ENCODE measurements at regions not wholly inside any gene's neighbourhood (a gene's known extent, or its start where the extent isn't known, plus 50 kb on each side); places are given as distances from the start of the nearest gene placed in this dataset.
"Not testable (repeated sequence)": the region's sequence is repeated elsewhere in the genome, so short reads cannot be mapped to it uniquely, and the experiment has no call there.

GRCh38 chr5:163889369-163889768 is 383.9 kb downstream of the MAT2B start:
- no peaks in the 10 kb centered on the region for H3K4me1 ChIP-seq (ENCODE audit: control insufficient read depth in 2 of 2, insufficient read depth in 2 of 2, low read length in 2 of 2)
- no peaks in the 10 kb centered on the region for H3K9me3 ChIP-seq (ENCODE audit: control insufficient read depth in 2 of 2, low read length in 2 of 2)
- H3K9ac ChIP-seq (ENCODE audit: low read depth in 1 of 2, low read length in 2 of 2): no peak overlapping the region
- H3K36me3 ChIP-seq (ENCODE audit: control insufficient read depth in 2 of 2, insufficient read depth in 2 of 2, low read length in 2 of 2): no peaks in the 10 kb centered on the region
- H3K4me3 ChIP-seq (ENCODE audit: low read length in 2 of 2): no peak overlapping the region
- no peaks in the 10 kb centered on the region for H3K27me3 ChIP-seq (ENCODE audit: control insufficient read depth in 2 of 2, insufficient read depth in 2 of 2, low read length in 2 of 2)
- no peak overlapping the region for H3K27ac ChIP-seq (ENCODE audit: low read depth in 2 of 2, low read length in 2 of 2)

- no peak overlapping the region for H3K9ac ChIP-seq (ENCODE audit: low read depth in 1 of 2, low read length in 2 of 2)
- no peaks in the 10 kb centered on the region for H3K27me3 ChIP-seq (ENCODE audit: control insufficient read depth in 2 of 2, insufficient read depth in 2 of 2, low read length in 2 of 2)
- no peak overlapping the region for H3K4me3 ChIP-seq (ENCODE audit: low read length in 2 of 2)
- no peaks in the 10 kb centered on the region for H3K36me3 ChIP-seq (ENCODE audit: control insufficient read depth in 2 of 2, insufficient read depth in 2 of 2, low read length in 2 of 2)
- no peak overlapping the region for H3K27ac ChIP-seq (ENCODE audit: low read depth in 2 of 2, low read length in 2 of 2)
- no peaks in the 10 kb centered on the region for H3K9me3 ChIP-seq (ENCODE audit: control insufficient read depth in 2 of 2, low read length in 2 of 2)
- H3K4me1 ChIP-seq (ENCODE audit: control insufficient read depth in 2 of 2, insufficient read depth in 2 of 2, low read length in 2 of 2): no peaks in the 10 kb centered on the region
These were observed 384.8 kb downstream of the MAT2B start for GRCh38 chr5:163890261-163890660.

GRCh38 chr5:163893281-163893680 is 387.9 kb downstream of the MAT2B start:
- H3K4me1 ChIP-seq (ENCODE audit: control insufficient read depth in 2 of 2, insufficient read depth in 2 of 2, low read length in 2 of 2): no peaks in the 10 kb centered on the region
- H3K4me3 ChIP-seq (ENCODE audit: low read length in 2 of 2): no peak overlapping the region
- no peaks in the 10 kb centered on the region for H3K9me3 ChIP-seq (ENCODE audit: control insufficient read depth in 2 of 2, low read length in 2 of 2)
- H3K36me3 ChIP-seq (ENCODE audit: control insufficient read depth in 2 of 2, insufficient read depth in 2 of 2, low read length in 2 of 2): no peaks in the 10 kb centered on the region
- H3K9ac ChIP-seq (ENCODE audit: low read depth in 1 of 2, low read length in 2 of 2): no peak overlapping the region
- no peaks in the 10 kb centered on the region for H3K27me3 ChIP-seq (ENCODE audit: control insufficient read depth in 2 of 2, insufficient read depth in 2 of 2, low read length in 2 of 2)
- H3K27ac ChIP-seq (ENCODE audit: low read depth in 2 of 2, low read length in 2 of 2): no peak overlapping the region

- no peaks in the 10 kb centered on the region for H3K27me3 ChIP-seq (ENCODE audit: control insufficient read depth in 2 of 2, insufficient read depth in 2 of 2, low read length in 2 of 2)
These were observed 389.2 kb downstream of the MAT2B start for GRCh38 chr5:163894645-163895044.

GRCh38 chr5:163898873-163899272 is 393.5 kb downstream of the MAT2B start:
- Histone ChIP-seq H3K36me3 (ENCODE audit: control insufficient read depth in 2 of 2, insufficient read depth in 2 of 2, low read length in 2 of 2) (no peaks in the 10 kb centered on the region), H3K4me1 (ENCODE audit: control insufficient read depth in 2 of 2, insufficient read depth in 2 of 2, low read length in 2 of 2) (no peaks in the 10 kb centered on the region), H3K9ac (ENCODE audit: low read depth in 1 of 2, low read length in 2 of 2) (no peak overlapping the region), H3K27me3 (ENCODE audit: control insufficient read depth in 2 of 2, insufficient read depth in 2 of 2, low read length in 2 of 2) (no peaks in the 10 kb centered on the region), H3K4me3 (ENCODE audit: low read length in 2 of 2) (no peak overlapping the region), H3K27ac (ENCODE audit: low read depth in 2 of 2, low read length in 2 of 2) (no peak overlapping the region), H3K9me3 (ENCODE audit: control insufficient read depth in 2 of 2, low read length in 2 of 2) (no peaks in the 10 kb centered on the region)

More at GRCh38 chr5:163894645-163895044, 389.2 kb downstream of the MAT2B start:
- Histone ChIP-seq H3K4me3 (ENCODE audit: low read length in 2 of 2) (no peak overlapping the region), H3K36me3 (ENCODE audit: control insufficient read depth in 2 of 2, insufficient read depth in 2 of 2, low read length in 2 of 2) (no peaks in the 10 kb centered on the region), H3K4me1 (ENCODE audit: control insufficient read depth in 2 of 2, insufficient read depth in 2 of 2, low read length in 2 of 2) (no peaks in the 10 kb centered on the region), H3K9ac (ENCODE audit: low read depth in 1 of 2, low read length in 2 of 2) (no peak overlapping the region), H3K9me3 (ENCODE audit: control insufficient read depth in 2 of 2, low read length in 2 of 2) (no peaks in the 10 kb centered on the region), H3K27ac (ENCODE audit: low read depth in 2 of 2, low read length in 2 of 2) (no peak overlapping the region)

GRCh38 chr5:163907783-163908182 is 402.4 kb downstream of the MAT2B start:
- H3K4me1 ChIP-seq (ENCODE audit: control insufficient read depth in 2 of 2, insufficient read depth in 2 of 2, low read length in 2 of 2); H3K27me3 ChIP-seq (ENCODE audit: control insufficient read depth in 2 of 2, insufficient read depth in 2 of 2, low read length in 2 of 2); H3K9ac ChIP-seq (ENCODE audit: low read depth in 1 of 2, low read length in 2 of 2); H3K4me3 ChIP-seq (ENCODE audit: low read length in 2 of 2); H3K9me3 ChIP-seq (ENCODE audit: control insufficient read depth in 2 of 2, low read length in 2 of 2); H3K36me3 ChIP-seq (ENCODE audit: control insufficient read depth in 2 of 2, insufficient read depth in 2 of 2, low read length in 2 of 2); H3K27ac ChIP-seq (ENCODE audit: low read depth in 2 of 2, low read length in 2 of 2): not testable (repeated sequence)

GRCh38 chr5:163908253-163908652 is 402.8 kb downstream of the MAT2B start:
- Histone ChIP-seq H3K9me3 (ENCODE audit: control insufficient read depth in 2 of 2, low read length in 2 of 2) (no peaks in the 10 kb centered on the region), H3K36me3 (ENCODE audit: control insufficient read depth in 2 of 2, insufficient read depth in 2 of 2, low read length in 2 of 2) (no peaks in the 10 kb centered on the region), H3K4me3 (ENCODE audit: low read length in 2 of 2) (no peak overlapping the region), H3K27me3 (ENCODE audit: control insufficient read depth in 2 of 2, insufficient read depth in 2 of 2, low read length in 2 of 2) (no peaks in the 10 kb centered on the region), H3K27ac (ENCODE audit: low read depth in 2 of 2, low read length in 2 of 2) (no peak overlapping the region), H3K4me1 (ENCODE audit: control insufficient read depth in 2 of 2, insufficient read depth in 2 of 2, low read length in 2 of 2) (no peaks in the 10 kb centered on the region), H3K9ac (ENCODE audit: low read depth in 1 of 2, low read length in 2 of 2) (no peak overlapping the region)

- H3K9ac ChIP-seq (ENCODE audit: low read depth in 1 of 2, low read length in 2 of 2): no peak overlapping the region
- no peaks in the 10 kb centered on the region for H3K9me3 ChIP-seq (ENCODE audit: control insufficient read depth in 2 of 2, low read length in 2 of 2)
- no peaks in the 10 kb centered on the region for H3K36me3 ChIP-seq (ENCODE audit: control insufficient read depth in 2 of 2, insufficient read depth in 2 of 2, low read length in 2 of 2)
- H3K4me1 ChIP-seq (ENCODE audit: control insufficient read depth in 2 of 2, insufficient read depth in 2 of 2, low read length in 2 of 2): peaks cover under 1 to 3% of the 10 kb centered on the region in 2 donors
- no peaks in the 10 kb centered on the region for H3K27me3 ChIP-seq (ENCODE audit: control insufficient read depth in 2 of 2, insufficient read depth in 2 of 2, low read length in 2 of 2)
- no peak overlapping the region for H3K27ac ChIP-seq (ENCODE audit: low read depth in 2 of 2, low read length in 2 of 2)
- no peak overlapping the region for H3K4me3 ChIP-seq (ENCODE audit: low read length in 2 of 2)
These were observed 404.8 kb downstream of the MAT2B start for GRCh38 chr5:163910226-163910625.

- no peaks in the 10 kb centered on the region for H3K9me3 ChIP-seq (ENCODE audit: control insufficient read depth in 2 of 2, low read length in 2 of 2)
- H3K4me1 ChIP-seq (ENCODE audit: control insufficient read depth in 2 of 2, insufficient read depth in 2 of 2, low read length in 2 of 2): peaks cover 10 to 14% of the 10 kb centered on the region in 2 donors
- H3K27me3 ChIP-seq (ENCODE audit: control insufficient read depth in 2 of 2, insufficient read depth in 2 of 2, low read length in 2 of 2): no peaks in the 10 kb centered on the region
- no peak overlapping the region for H3K27ac ChIP-seq (ENCODE audit: low read depth in 2 of 2, low read length in 2 of 2)
- no peaks in the 10 kb centered on the region for H3K36me3 ChIP-seq (ENCODE audit: control insufficient read depth in 2 of 2, insufficient read depth in 2 of 2, low read length in 2 of 2)
- H3K4me3 ChIP-seq (ENCODE audit: low read length in 2 of 2): no peak overlapping the region
- no peak overlapping the region for H3K9ac ChIP-seq (ENCODE audit: low read depth in 1 of 2, low read length in 2 of 2)
These were observed 406.6 kb downstream of the MAT2B start for GRCh38 chr5:163912046-163912445.

GRCh38 chr5:163913548-163913947 is 408.1 kb downstream of the MAT2B start:
- Histone ChIP-seq H3K9me3 (ENCODE audit: control insufficient read depth in 2 of 2, low read length in 2 of 2) (no peaks in the 10 kb centered on the region), H3K4me3 (ENCODE audit: low read length in 2 of 2) (no peak overlapping the region), H3K36me3 (ENCODE audit: control insufficient read depth in 2 of 2, insufficient read depth in 2 of 2, low read length in 2 of 2) (no peaks in the 10 kb centered on the region)

GRCh38 chr5:163914910-163915309 is 409.5 kb downstream of the MAT2B start:
- H3K4me3 ChIP-seq (ENCODE audit: low read length in 2 of 2): peak overlapping the region in 1 of 2 donors; percentile 22
- H3K9me3 ChIP-seq (ENCODE audit: control insufficient read depth in 2 of 2, low read length in 2 of 2): no peaks in the 10 kb centered on the region
- H3K36me3 ChIP-seq (ENCODE audit: control insufficient read depth in 2 of 2, insufficient read depth in 2 of 2, low read length in 2 of 2): no peaks in the 10 kb centered on the region
- H3K9ac ChIP-seq (ENCODE audit: low read depth in 1 of 2, low read length in 2 of 2): no peak overlapping the region
- H3K27me3 ChIP-seq (ENCODE audit: control insufficient read depth in 2 of 2, insufficient read depth in 2 of 2, low read length in 2 of 2): no peaks in the 10 kb centered on the region
- H3K4me1 ChIP-seq (ENCODE audit: control insufficient read depth in 2 of 2, insufficient read depth in 2 of 2, low read length in 2 of 2): peaks cover 10 to 14% of the 10 kb centered on the region in 2 donors
- H3K27ac ChIP-seq (ENCODE audit: low read depth in 2 of 2, low read length in 2 of 2): peak overlapping the region; percentile 68 to 83

More at GRCh38 chr5:163913548-163913947, 408.1 kb downstream of the MAT2B start:
- no peak overlapping the region for H3K27ac ChIP-seq (ENCODE audit: low read depth in 2 of 2, low read length in 2 of 2)
- H3K9ac ChIP-seq (ENCODE audit: low read depth in 1 of 2, low read length in 2 of 2): no peak overlapping the region
- no peaks in the 10 kb centered on the region for H3K27me3 ChIP-seq (ENCODE audit: control insufficient read depth in 2 of 2, insufficient read depth in 2 of 2, low read length in 2 of 2)
- peaks cover 10 to 14% of the 10 kb centered on the region in 2 donors for H3K4me1 ChIP-seq (ENCODE audit: control insufficient read depth in 2 of 2, insufficient read depth in 2 of 2, low read length in 2 of 2)

Measured in mucosa of rectum (tissue), 2 donors.